Natural killer cell (primary cell): ENCODE measurements at regions not wholly inside any gene's neighbourhood (a gene's known extent, or its start where the extent isn't known, plus 50 kb on each side); places are given as distances from the start of the nearest gene placed in this dataset.

Experiments used
- ATAC-seq, 3 donors: fragments of 150-1000 bp in 2 of 3; fragments of 200-7000 bp in 1 of 3; cut with Tn5 transposase; 1 replicate in 1 of 3; 2 replicates in 2 of 3; pipeline ENCODE4 v1.10.0; 2021; ENCODE audit warnings: mild to moderate bottlenecking in 2 of 3, moderate library complexity in 2 of 3
- DNase-seq, 2 donors: peaks; one replicate each; pipeline versions ENCODE4 v3.0.0 to v3.0.0-alpha.2; 2013 to 2021; ENCODE audit warnings: mixed read lengths in 1 of 2
- H3K27ac ChIP-seq: one replicate; pipeline ENCODE4 v1.5.1; 2013; ENCODE audit warnings: mild to moderate bottlenecking, low read length
- H3K27me3 ChIP-seq: one replicate; pipeline ENCODE4 v1.6.1; 2013; ENCODE audit warnings: low read length; ENCODE audit not compliant: control insufficient read depth, insufficient read depth
- H3K36me3 ChIP-seq: one replicate; pipeline ENCODE4 v1.6.1; 2013; ENCODE audit warnings: low read length; ENCODE audit not compliant: control insufficient read depth, insufficient read depth
- H3K4me1 ChIP-seq: one replicate; pipeline ENCODE4 v1.6.1; 2013; ENCODE audit warnings: low read length; ENCODE audit not compliant: control insufficient read depth, insufficient read depth
- H3K4me3 ChIP-seq: one replicate; pipeline ENCODE4 v1.5.1; 2013; ENCODE audit warnings: low read length
- H3K9me3 ChIP-seq: one replicate; pipeline ENCODE4 v1.6.1; 2013; ENCODE audit warnings: low read length; ENCODE audit not compliant: control insufficient read depth, insufficient read depth
- H3K27ac Mint-ChIP-seq, 2 donors: one replicate each; pipeline ENCODE4 v1.8.0; 2022; ENCODE audit warnings: mild to moderate bottlenecking in 2 of 2, mixed read lengths in 2 of 2, moderate library complexity in 1 of 2
- H3K27me3 Mint-ChIP-seq, 2 donors: one replicate each; pipeline ENCODE4 v1.8.0; 2022; ENCODE audit warnings: low read depth in 2 of 2, mixed read lengths in 2 of 2
- H3K36me3 Mint-ChIP-seq: one replicate; pipeline ENCODE4 v1.8.0; 2022; ENCODE audit warnings: mixed read lengths
- H3K4me1 Mint-ChIP-seq, 2 donors: one replicate each; pipeline ENCODE4 v1.8.0; 2022; ENCODE audit warnings: mixed read lengths in 2 of 2
- H3K4me3 Mint-ChIP-seq: one replicate; pipeline ENCODE4 v1.8.0; 2022; ENCODE audit warnings: mild to moderate bottlenecking, moderate library complexity, mixed read lengths
- H3K9me3 Mint-ChIP-seq, 2 donors: one replicate each; pipeline ENCODE4 v1.8.0; 2022; ENCODE audit warnings: mixed read lengths in 2 of 2
- CTCF ChIP-seq: fragments of 200-600 bp; IDR thresholded peaks from one replicate; pipeline ENCODE4 v1.8.0; 2022; ENCODE audit warnings: antibody characterized with exemption
- WGBS: methylation state at CpG from one replicate; pipeline ENCODE4 v1.1.7; 2013; ENCODE audit warnings: missing lambda C conversion rate; ENCODE audit not compliant: insufficient coverage; 5-methylcytosine and 5-hydroxymethylcytosine counted together
- intact Hi-C: fragments of 100-400 bp; cut with micrococcal nuclease; formaldehyde crosslinking; loops from one replicate; pipeline ENCODE4 v1.14.2; 2022

- no peak for TF ChIP-seq CTCF
- Mint-ChIP-seq H3K27ac (no peak overlapping the region), H3K4me3 (no peak overlapping the region), H3K36me3 (no peaks in the 10 kb centered on the region), H3K9me3 (no peaks in the 10 kb centered on the region), H3K4me1 (no peaks in the 10 kb centered on the region), H3K27me3 (peaks cover 0 to 5% of the 10 kb centered on the region in 2 donors)
- no peaks in the 10 kb centered on the region for H3K27me3 ChIP-seq
- H3K36me3 ChIP-seq = no peaks in the 10 kb centered on the region
- intact Hi-C loops = no loop called here
- ATAC-seq (no peak), DNase-seq (no peak)
- H3K27ac ChIP-seq = no peak overlapping the region
- H3K9me3 ChIP-seq = no peaks in the 10 kb centered on the region
- no peaks in the 10 kb centered on the region for H3K4me1 ChIP-seq
- 29% methylated on average over 3 of the region's 5 CpGs for WGBS
- H3K4me3 ChIP-seq = no peak overlapping the region
Measured at GRCh38 chr6:12621754-12622153, 94.8 kb upstream of the PHACTR1 start.

GRCh38 chr6:12622566-12622965 is 94.0 kb upstream of the PHACTR1 start:
- intact Hi-C loops = no loop called here
- no peaks in the 10 kb centered on the region for H3K4me1 Mint-ChIP-seq
- no peak for TF ChIP-seq CTCF
- DNase-seq = no peak
- ATAC-seq = no peak
- no peaks in the 10 kb centered on the region for H3K9me3 Mint-ChIP-seq
- H3K27me3 Mint-ChIP-seq = peaks cover 0 to 5% of the 10 kb centered on the region in 2 donors
- Histone ChIP-seq H3K27ac (no peak overlapping the region), H3K4me3 (no peak overlapping the region), H3K9me3 (no peaks in the 10 kb centered on the region), H3K4me1 (no peaks in the 10 kb centered on the region), H3K36me3 (no peaks in the 10 kb centered on the region), H3K27me3 (no peaks in the 10 kb centered on the region)
- no peak overlapping the region for H3K4me3 Mint-ChIP-seq
- no peaks in the 10 kb centered on the region for H3K36me3 Mint-ChIP-seq
- no peak overlapping the region for H3K27ac Mint-ChIP-seq

GRCh38 chr6:12624142-12624837 is 92.3 kb upstream of the PHACTR1 start:
- intact Hi-C loops = no loop called here
- DNase-seq (no peak), ATAC-seq (no peak)
- no peaks in the 10 kb centered on the region for H3K9me3 ChIP-seq
- no peaks in the 10 kb centered on the region for H3K4me1 Mint-ChIP-seq
- H3K4me3 ChIP-seq = no peak overlapping the region
- H3K27me3 Mint-ChIP-seq = peaks cover 0 to 5% of the 10 kb centered on the region in 2 donors
- WGBS = 85% methylated on average over 5 of the region's 5 CpGs
- no peak for TF ChIP-seq CTCF
- no peak overlapping the region for H3K27ac Mint-ChIP-seq
- H3K27ac ChIP-seq = no peak overlapping the region
- no peak overlapping the region for H3K4me3 Mint-ChIP-seq
- no peaks in the 10 kb centered on the region for H3K36me3 ChIP-seq
- no peaks in the 10 kb centered on the region for H3K9me3 Mint-ChIP-seq
- H3K4me1 ChIP-seq = no peaks in the 10 kb centered on the region
- no peaks in the 10 kb centered on the region for H3K36me3 Mint-ChIP-seq
- no peaks in the 10 kb centered on the region for H3K27me3 ChIP-seq

DNA sequence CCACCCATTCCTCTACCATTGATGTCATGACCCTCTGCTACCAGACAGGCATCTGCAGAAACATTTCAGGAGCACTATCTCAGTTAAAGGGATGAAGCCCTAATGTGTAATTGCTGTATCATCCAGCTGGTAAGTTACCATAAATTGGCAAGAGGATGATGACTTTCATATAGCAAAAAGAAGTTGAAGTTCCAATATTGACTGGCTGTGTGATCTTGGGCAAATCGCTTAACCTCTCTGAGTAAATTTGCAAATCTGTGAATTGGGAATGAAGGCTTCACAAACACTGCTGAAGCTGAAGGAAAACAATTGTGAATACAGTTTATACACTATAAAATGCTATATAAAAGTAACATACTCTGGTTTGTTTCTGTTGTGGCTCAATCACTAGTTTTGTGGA is 89.5 kb upstream of the PHACTR1 start:
- intact Hi-C loops = no loop called here
- H3K36me3 Mint-ChIP-seq = no peaks in the 10 kb centered on the region
- no peaks in the 10 kb centered on the region for H3K36me3 ChIP-seq
- no peak overlapping the region for H3K27ac Mint-ChIP-seq
- no peaks in the 10 kb centered on the region for H3K4me1 ChIP-seq
- H3K4me3 Mint-ChIP-seq = no peak overlapping the region
- H3K4me3 ChIP-seq = no peak overlapping the region
- TF ChIP-seq CTCF = no peak
- peaks cover 2 to 7% of the 10 kb centered on the region in 2 donors for H3K27me3 Mint-ChIP-seq
- ATAC-seq = no peak
- H3K4me1 Mint-ChIP-seq = no peaks in the 10 kb centered on the region
- no peak overlapping the region for H3K27ac ChIP-seq
- WGBS = 82% methylated on average over 1 of the region's 1 CpG
- H3K9me3 Mint-ChIP-seq = no peaks in the 10 kb centered on the region
- DNase-seq = no peak
- no peaks in the 10 kb centered on the region for H3K27me3 ChIP-seq
- H3K9me3 ChIP-seq = no peaks in the 10 kb centered on the region
